Stimulated activated naive CD4-positive, alpha-beta T cell (primary cell): ENCODE measurements at regions not wholly inside any gene's neighbourhood (a gene's known extent, or its start where the extent isn't known, plus 50 kb on each side); places are given as distances from the start of the nearest gene placed in this dataset.
"Not testable (repeated sequence)": the region's sequence is repeated elsewhere in the genome, so short reads cannot be mapped to it uniquely, and the experiment has no call there.

Source experiments
- DNase-seq, 6 experiments: peaks; one replicate each; lab custom pipeline; 2025; lab: John Stamatoyannopoulos, UW

GRCh38 chr15:31219221-31219620 lies 107.4 kb upstream of the KLF13 start:
- no peak for DNase-seq

GRCh38 chr15:31221936-31222515 lies 104.6 kb upstream of the KLF13 start:
- no peak for DNase-seq

GRCh38 chr15:31222773-31223341 lies 103.8 kb upstream of the KLF13 start:
- no peak for DNase-seq

GRCh38 chr15:31223478-31224350 lies 102.9 kb upstream of the KLF13 start:
- no peak for DNase-seq

- DNase-seq = not testable (repeated sequence)
Observed at GRCh38 chr15:31224661-31225060, 102.0 kb upstream of the KLF13 start.

GRCh38 chr15:31225356-31225955 lies 101.2 kb upstream of the KLF13 start:
- no peak for DNase-seq

GRCh38 chr15:31226021-31226420 lies 100.6 kb upstream of the KLF13 start:
- no peak for DNase-seq

- no peak for DNase-seq
Observed at GRCh38 chr15:31227235-31227634, 99.4 kb upstream of the KLF13 start.

- no peak for DNase-seq
Observed at GRCh38 chr15:31228011-31228484, 98.6 kb upstream of the KLF13 start.

- no peak for DNase-seq
Observed at GRCh38 chr15:31228980-31229826, 97.4 kb upstream of the KLF13 start.

- no peak for DNase-seq
Observed at GRCh38 chr15:31230630-31231485, 95.8 kb upstream of the KLF13 start.

GRCh38 chr15:31234815-31235214 lies 91.8 kb upstream of the KLF13 start:
- DNase-seq = no peak

GRCh38 chr15:31235311-31236183 lies 91.1 kb upstream of the KLF13 start:
- no peak for DNase-seq

GRCh38 chr15:31236184-31237042 lies 90.2 kb upstream of the KLF13 start:
- no peak for DNase-seq

- no peak for DNase-seq
Observed at GRCh38 chr15:31237043-31237324, 89.7 kb upstream of the KLF13 start.

- DNase-seq = no peak
Observed at GRCh38 chr15:31238906-31239305, 87.7 kb upstream of the KLF13 start.

- no peak for DNase-seq
Observed at GRCh38 chr15:31239409-31239808, 87.2 kb upstream of the KLF13 start.

GRCh38 chr15:31241888-31242522 lies 84.6 kb upstream of the KLF13 start:
- peak in 2 of 6 experiments; percentile 24 to 70 for DNase-seq

- DNase-seq = no peak
Observed at GRCh38 chr15:31243895-31244294, 82.7 kb upstream of the KLF13 start.
